Brain microvascular endothelial cell (primary cell): ENCODE measurements at regions not wholly inside any gene's neighbourhood (a gene's known extent, or its start where the extent isn't known, plus 50 kb on each side); places are given as distances from the start of the nearest gene placed in this dataset.

Experiments used
- DNase-seq: peaks from one replicate; pipeline ENCODE4 v3.0.0-alpha.2; 2020
- H3K27ac ChIP-seq: fragments of 250-450 bp; sonication (Bioruptor Pico); 2 replicates; pipeline ENCODE4 v1.5.1; 2020; ENCODE audit warnings: mild to moderate bottlenecking, moderate library complexity
- H3K27me3 ChIP-seq: fragments of 250-450 bp; sonication (Bioruptor Pico); replicated peaks from 2 replicates; pipeline ENCODE4 v1.5.1; 2020; ENCODE audit warnings: mild to moderate bottlenecking
- H3K36me3 ChIP-seq: fragments of 250-450 bp; sonication (Bioruptor Pico); replicated peaks from 2 replicates; pipeline ENCODE4 v1.5.1; 2020; ENCODE audit warnings: mild to moderate bottlenecking
- H3K4me3 ChIP-seq: 2 replicates; pipeline ENCODE4 v1.5.1; 2011; ENCODE audit warnings: low read depth, mild to moderate bottlenecking, control low read depth, low read length, moderate library complexity
- CTCF ChIP-seq: IDR thresholded peaks from 2 replicates; pipeline ENCODE4 v1.5.1; 2011; ENCODE audit warnings: low read depth, mild to moderate bottlenecking, moderate library complexity, low read length, control low read depth, inconsistent platforms; ENCODE audit errors: missing control alignments
- in situ Hi-C: cut with HindIII; loops from 2 replicates; pipeline ENCODE4 v1.10.0; 2017; ENCODE audit warnings: low sequenced_read_pairs, low pct_ligation_motif_present

- H3K27ac ChIP-seq: no peak overlapping the region
- in situ Hi-C loops: no loop called here
- no peak for TF ChIP-seq CTCF
- H3K27me3 ChIP-seq: no peaks in the 10 kb centered on the region
- H3K36me3 ChIP-seq: no peaks in the 10 kb centered on the region
- DNase-seq: no peak
- no peak overlapping the region for H3K4me3 ChIP-seq
Measured at GRCh38 chr14:104373855-104374717, 205.5 kb upstream of the C14orf180 start.

GRCh38 chr14:104374718-104375080, 204.9 kb upstream of the C14orf180 start:
- no peak for DNase-seq
- no peak overlapping the region for H3K27ac ChIP-seq
- in situ Hi-C loops: no loop called here
- no peaks in the 10 kb centered on the region for H3K27me3 ChIP-seq
- H3K36me3 ChIP-seq: no peaks in the 10 kb centered on the region
- no peak for TF ChIP-seq CTCF
- no peak overlapping the region for H3K4me3 ChIP-seq

- H3K36me3 ChIP-seq: no peaks in the 10 kb centered on the region
- H3K4me3 ChIP-seq: no peak overlapping the region
- H3K27me3 ChIP-seq: no peaks in the 10 kb centered on the region
- no peak overlapping the region for H3K27ac ChIP-seq
- no peak for DNase-seq
- TF ChIP-seq CTCF: no peak
- in situ Hi-C loops: no loop called here
Measured at GRCh38 chr14:104375551-104376201, 203.9 kb upstream of the C14orf180 start.

GRCh38 chr14:104376202-104377140, 203.1 kb upstream of the C14orf180 start:
- no peaks in the 10 kb centered on the region for H3K36me3 ChIP-seq
- no peak for DNase-seq
- H3K27ac ChIP-seq: no peak overlapping the region
- in situ Hi-C loops: no loop called here
- no peaks in the 10 kb centered on the region for H3K27me3 ChIP-seq
- H3K4me3 ChIP-seq: no peak overlapping the region
- no peak for TF ChIP-seq CTCF

- no peak for TF ChIP-seq CTCF
- no peak overlapping the region for H3K4me3 ChIP-seq
- no peak overlapping the region for H3K27ac ChIP-seq
- in situ Hi-C loops: no loop called here
- H3K27me3 ChIP-seq: no peaks in the 10 kb centered on the region
- DNase-seq: no peak
- no peaks in the 10 kb centered on the region for H3K36me3 ChIP-seq
Measured at GRCh38 chr14:104377256-104377655, 202.3 kb upstream of the C14orf180 start.
